HUES48 (cell line): ENCODE measurements at regions not wholly inside any gene's neighbourhood (a gene's known extent, or its start where the extent isn't known, plus 50 kb on each side); places are given as distances from the start of the nearest gene placed in this dataset.
A peak's percentile ranks its signal among the peaks of the same experiment; 100 is the strongest.

ENCODE experiments used
- H3K27ac ChIP-seq: one replicate; pipeline ENCODE4 v1.7.0; 2013; ENCODE audit warnings: low read depth, low read length, inconsistent platforms
- H3K27me3 ChIP-seq: 2 replicates; pipeline ENCODE4 v1.6.1; 2013; ENCODE audit warnings: mild to moderate bottlenecking, low read length; ENCODE audit not compliant: control insufficient read depth, insufficient read depth
- H3K36me3 ChIP-seq: 2 replicates; pipeline ENCODE4 v1.6.1; 2013; ENCODE audit warnings: low read length; ENCODE audit not compliant: control insufficient read depth, insufficient read depth
- H3K4me1 ChIP-seq: 2 replicates; pipeline ENCODE4 v1.6.1; 2013; ENCODE audit warnings: mild to moderate bottlenecking, low read length; ENCODE audit not compliant: control insufficient read depth, insufficient read depth
- H3K4me3 ChIP-seq: 2 replicates; pipeline ENCODE4 v1.5.1; 2013; ENCODE audit warnings: mild to moderate bottlenecking, low read depth, low read length
- H3K9ac ChIP-seq: 2 replicates; pipeline ENCODE4 v1.6.1; 2013; ENCODE audit warnings: mild to moderate bottlenecking, low read depth, low read length, moderate library complexity
- H3K9me3 ChIP-seq: 2 replicates; pipeline ENCODE4 v1.6.1; 2013; ENCODE audit warnings: low read length; ENCODE audit not compliant: control insufficient read depth, insufficient read depth

GRCh38 chr7:28348636-28349035 lies 63.7 kb upstream of the CREB5 start:
- Histone ChIP-seq H3K4me1 (no peaks in the 10 kb centered on the region), H3K27ac (no peak overlapping the region), H3K9me3 (no peaks in the 10 kb centered on the region), H3K27me3 (no peaks in the 10 kb centered on the region), H3K4me3 (no peak overlapping the region), H3K9ac (no peak overlapping the region), H3K36me3 (no peaks in the 10 kb centered on the region)

- Histone ChIP-seq H3K36me3 (no peaks in the 10 kb centered on the region), H3K4me1 (0 out of 2 replicates have a peak, but pooled peaks cover under 1% of the 10 kb centered on the region), H3K27me3 (no peaks in the 10 kb centered on the region), H3K9ac (no peak overlapping the region), H3K27ac (no peak overlapping the region), H3K9me3 (no peaks in the 10 kb centered on the region), H3K4me3 (no peak overlapping the region)
These were observed 62.7 kb upstream of the CREB5 start for GRCh38 chr7:28349637-28350036.

DNA sequence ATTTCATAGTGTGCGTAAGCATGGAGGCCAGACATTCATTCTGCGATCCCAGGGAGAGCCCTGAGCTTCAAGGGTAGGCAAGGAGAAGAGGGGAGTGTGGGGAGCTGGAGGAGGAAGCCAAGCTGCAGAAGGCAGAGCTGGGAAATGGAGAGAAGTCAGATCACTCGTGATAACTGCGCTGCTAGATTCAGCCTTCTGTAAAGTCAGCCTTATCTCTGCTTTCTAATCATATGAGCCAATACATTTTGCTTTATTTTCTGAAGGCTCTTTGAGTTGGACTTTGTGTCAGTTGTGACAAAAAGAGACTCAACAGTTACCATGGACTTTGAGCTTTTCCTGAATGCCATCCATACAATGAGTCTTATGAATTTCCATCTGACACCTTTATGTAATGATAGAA lies 61.7 kb upstream of the CREB5 start:
- H3K4me3 ChIP-seq, result no peak overlapping the region
- no peak overlapping the region for H3K27ac ChIP-seq
- H3K36me3 ChIP-seq, result no peaks in the 10 kb centered on the region
- no peaks in the 10 kb centered on the region for H3K27me3 ChIP-seq
- H3K9me3 ChIP-seq, result no peaks in the 10 kb centered on the region
- no peak overlapping the region for H3K9ac ChIP-seq
- H3K4me1 ChIP-seq, result peaks cover 5% of the 10 kb centered on the region; the same call in 1 of the 2 replicates

- Histone ChIP-seq H3K36me3 (no peaks in the 10 kb centered on the region), H3K27ac (no peak overlapping the region), H3K9me3 (no peaks in the 10 kb centered on the region), H3K9ac (no peak overlapping the region), H3K4me3 (no peak overlapping the region), H3K4me1 (peaks cover 5% of the 10 kb centered on the region), H3K27me3 (no peaks in the 10 kb centered on the region)
These were observed 60.9 kb upstream of the CREB5 start for GRCh38 chr7:28351450-28351849.

DNA sequence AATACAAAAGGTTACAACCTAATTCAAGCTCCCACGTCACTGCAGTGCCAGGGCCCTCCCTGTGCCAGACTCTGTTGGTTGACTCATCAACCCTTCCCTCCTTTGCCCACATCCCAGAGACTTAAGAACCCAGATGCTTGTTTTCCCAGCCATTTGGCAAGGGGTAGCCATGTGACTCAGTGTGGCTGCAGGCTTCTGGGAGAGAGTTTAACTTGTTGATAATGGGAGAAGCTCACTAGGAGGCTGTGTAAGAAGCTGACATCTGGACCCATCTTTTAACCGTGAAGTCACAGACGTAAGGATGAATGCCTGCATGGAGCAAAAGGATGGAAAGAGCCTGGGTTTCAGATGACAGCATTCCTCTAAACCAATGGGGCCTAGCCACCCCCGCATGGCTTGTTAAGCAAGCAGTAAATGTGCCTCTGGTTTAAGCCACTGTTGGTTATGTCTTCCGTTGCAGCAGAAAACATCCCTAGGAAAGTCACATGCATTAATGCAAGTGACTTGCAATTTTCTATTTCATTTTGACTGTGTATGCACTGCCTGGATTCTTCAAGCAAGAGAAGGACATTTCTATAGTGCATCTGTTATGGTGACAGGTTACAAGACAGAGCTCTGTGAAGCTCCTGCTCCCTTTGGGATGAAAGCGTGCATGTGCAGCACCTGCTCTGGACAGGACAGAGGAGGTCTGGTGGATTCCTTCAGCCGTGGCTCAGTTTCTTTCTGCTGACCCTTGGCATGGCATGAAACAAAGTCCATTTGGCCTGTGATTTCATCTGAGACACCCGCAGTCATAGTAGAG lies 57.5 kb upstream of the CREB5 start:
- peaks cover 32% of the 10 kb centered on the region for H3K4me1 ChIP-seq
- H3K27ac ChIP-seq, result no peak overlapping the region
- no peaks in the 10 kb centered on the region for H3K9me3 ChIP-seq
- H3K9ac ChIP-seq, result no peak overlapping the region
- H3K36me3 ChIP-seq, result no peaks in the 10 kb centered on the region
- H3K4me3 ChIP-seq, result no peak overlapping the region
- no peaks in the 10 kb centered on the region for H3K27me3 ChIP-seq

- H3K4me1 ChIP-seq, result peaks cover 34% of the 10 kb centered on the region
- no peak overlapping the region for H3K27ac ChIP-seq
- no peaks in the 10 kb centered on the region for H3K27me3 ChIP-seq
- H3K9me3 ChIP-seq, result no peaks in the 10 kb centered on the region
- no peak overlapping the region for H3K9ac ChIP-seq
- no peak overlapping the region for H3K4me3 ChIP-seq
- H3K36me3 ChIP-seq, result no peaks in the 10 kb centered on the region
These were observed 56.5 kb upstream of the CREB5 start for GRCh38 chr7:28355635-28356319.

- no peak overlapping the region for H3K4me3 ChIP-seq
- no peak overlapping the region for H3K9ac ChIP-seq
- H3K27me3 ChIP-seq, result no peaks in the 10 kb centered on the region
- no peak overlapping the region for H3K27ac ChIP-seq
- no peaks in the 10 kb centered on the region for H3K9me3 ChIP-seq
- H3K4me1 ChIP-seq, result peaks cover 40% of the 10 kb centered on the region
- H3K36me3 ChIP-seq, result no peaks in the 10 kb centered on the region
These were observed 55.7 kb upstream of the CREB5 start for GRCh38 chr7:28356619-28357018.

- no peaks in the 10 kb centered on the region for H3K27me3 ChIP-seq
- H3K9ac ChIP-seq, result no peak overlapping the region
- peaks cover 44% of the 10 kb centered on the region for H3K4me1 ChIP-seq
- no peak overlapping the region for H3K4me3 ChIP-seq
- H3K27ac ChIP-seq, result peak overlapping the region; percentile 89
- H3K9me3 ChIP-seq, result no peaks in the 10 kb centered on the region
- H3K36me3 ChIP-seq, result no peaks in the 10 kb centered on the region
These were observed 53.9 kb upstream of the CREB5 start for GRCh38 chr7:28358423-28358868.

- Histone ChIP-seq H3K27me3 (no peaks in the 10 kb centered on the region), H3K9ac (no peak overlapping the region), H3K27ac (no peak overlapping the region), H3K36me3 (no peaks in the 10 kb centered on the region), H3K4me3 (no peak overlapping the region), H3K9me3 (peaks cover 5% of the 10 kb centered on the region; the same call in 1 of the 2 replicates), H3K4me1 (peaks cover 39% of the 10 kb centered on the region)
These were observed 51.6 kb upstream of the CREB5 start for GRCh38 chr7:28360739-28361138.

DNA sequence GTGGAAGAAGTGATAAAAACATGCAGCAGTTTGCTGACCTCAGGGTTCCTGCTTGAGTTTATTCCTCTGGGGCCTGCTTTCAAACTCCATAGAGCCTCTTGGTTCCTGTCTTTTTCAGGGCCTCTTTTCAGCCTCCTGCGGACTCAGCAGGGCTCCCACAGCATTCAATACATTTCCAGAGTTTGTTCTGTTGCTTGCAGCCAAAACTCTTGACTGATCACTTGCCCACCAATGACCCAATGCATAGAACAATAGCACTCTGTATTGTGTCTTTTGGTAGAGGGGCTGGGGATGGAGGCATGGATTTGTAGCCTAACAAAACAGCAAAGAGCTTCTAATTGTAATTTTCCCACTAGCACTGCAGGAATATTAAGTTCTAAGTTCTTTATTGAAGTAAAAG lies 50.8 kb upstream of the CREB5 start:
- Histone ChIP-seq H3K27me3 (no peaks in the 10 kb centered on the region), H3K9ac (no peak overlapping the region), H3K36me3 (no peaks in the 10 kb centered on the region), H3K27ac (peak overlapping the region; percentile 45), H3K4me3 (no peak overlapping the region), H3K9me3 (peaks cover 5% of the 10 kb centered on the region; the same call in 1 of the 2 replicates), H3K4me1 (peaks cover 39% of the 10 kb centered on the region)

GRCh38 chr7:28362182-28362581 lies 50.1 kb upstream of the CREB5 start:
- H3K27ac ChIP-seq, result no peak overlapping the region
- H3K9me3 ChIP-seq, result peaks cover 5% of the 10 kb centered on the region; the same call in 1 of the 2 replicates
- H3K27me3 ChIP-seq, result no peaks in the 10 kb centered on the region
- no peak overlapping the region for H3K9ac ChIP-seq
- peaks cover 37% of the 10 kb centered on the region for H3K4me1 ChIP-seq
- H3K36me3 ChIP-seq, result no peaks in the 10 kb centered on the region
- no peak overlapping the region for H3K4me3 ChIP-seq
